HepG2 (cell line): ENCODE measurements at regions not wholly inside any gene's neighbourhood (a gene's known extent, or its start where the extent isn't known, plus 50 kb on each side); places are given as distances from the start of the nearest gene placed in this dataset.

ENCODE experiments used
- ATAC-seq: fragments of 200-7000 bp; cut with Tn5 transposase; 3 replicates; pipeline ENCODE4 v1.9.1; 2020; ENCODE audit warnings: mild to moderate bottlenecking, moderate library complexity
- BruUV-seq: library from RNA; stranded (reverse); fragments of 400-500 nt; replicated peaks from 2 replicates; lab custom pipeline; 2021; lab: Mats Ljungman, UMichigan
- CTCF ChIA-PET: fragments of 300-600 bp; formaldehyde crosslinking; extraction: SDS; loops from one replicate; lab custom pipeline; 2021; ENCODE audit warnings: low total read pairs, inconsistent platforms, low intra/inter-chr PET ratio; lab: Yijun Ruan, JAX
- POLR2A ChIA-PET: fragments of 350-600 bp; sonication (Branson Sonifier 250); formaldehyde crosslinking; loops from one replicate; lab custom pipeline; 2020; ENCODE audit warnings: antibody characterized with exemption, inconsistent platforms; lab: Yijun Ruan, JAX
- DNase-seq: peaks from one replicate; pipeline ENCODE4 v3.0.0-alpha.2; 2015; ENCODE audit warnings: low spot score
- FAIRE-seq: peaks from 3 replicates; lab custom pipeline; 2011; peaks lifted over from hg19 to GRCh38; lab: Jason Lieb, UNC
- H2AFZ ChIP-seq: one replicate; pipeline ENCODE4 v1.6.1; 2011; ENCODE audit warnings: low read length, inconsistent platforms
- H3K27ac ChIP-seq: fragments of 300-600 bp; 3 replicates; pipeline ENCODE4 v1.8.0; 2011; ENCODE audit warnings: mixed run types, mild to moderate bottlenecking, mixed read lengths, low read length, inconsistent platforms; ENCODE audit not compliant: insufficient read depth; ENCODE audit errors: extremely low read length
- H3K27me3 ChIP-seq, 2 experiments: fragments of 200-600 bp in 1 of 2; 2 replicates in 1 of 2; 3 replicates in 1 of 2; pipeline versions ENCODE4 v1.6.0 to v1.8.0; 2011; ENCODE audit warnings: low read length in 2 of 2, mild to moderate bottlenecking in 2 of 2, moderate library complexity in 2 of 2, inconsistent platforms in 1 of 2; ENCODE audit not compliant: insufficient read depth in 2 of 2, control insufficient read depth in 1 of 2
- H3K36me3 ChIP-seq, 2 experiments: fragments of 200-600 bp in 1 of 2; replicated peaks in 1 of 2; 2 replicates in 1 of 2; 3 replicates in 1 of 2; pipeline versions ENCODE4 v1.5.1 to v1.8.0; 2011; ENCODE audit warnings: low read length in 2 of 2, inconsistent platforms in 1 of 2; ENCODE audit not compliant: insufficient read depth in 2 of 2, control insufficient read depth in 1 of 2
- H3K4me1 ChIP-seq: 2 replicates; pipeline ENCODE4 v1.5.1; 2012; ENCODE audit warnings: low read length, inconsistent platforms; ENCODE audit not compliant: insufficient read depth
- H3K4me2 ChIP-seq: 2 replicates; pipeline ENCODE4 v1.6.0; 2011; ENCODE audit warnings: low read depth, low read length, inconsistent platforms
- H3K4me3 ChIP-seq, 3 experiments: fragments of 200-600 bp in 1 of 3; sonication (generic), shearing (Covaris generic) in 1 of 3; replicated peaks in 1 of 3; 2 replicates each; pipeline ENCODE4 v1.5.1; 2011 to 2016; ENCODE audit warnings: low read length in 3 of 3, inconsistent platforms in 2 of 3, low read depth in 2 of 3, mild to moderate bottlenecking in 2 of 3, control low read depth in 1 of 3, mixed read lengths in 1 of 3; ENCODE audit not compliant: insufficient read depth in 1 of 3
- H3K79me2 ChIP-seq: one replicate; pipeline ENCODE4 v1.6.1; 2011; ENCODE audit warnings: low read length, inconsistent platforms; ENCODE audit not compliant: insufficient read depth
- H3K9ac ChIP-seq: 2 replicates; pipeline ENCODE4 v1.6.0; 2011; ENCODE audit warnings: mild to moderate bottlenecking, low read depth, low read length, inconsistent platforms; ENCODE audit not compliant: insufficient read depth
- H3K9me3 ChIP-seq: 2 replicates; pipeline ENCODE4 v1.5.1; 2012; ENCODE audit warnings: mild to moderate bottlenecking, low read length
- H4K20me1 ChIP-seq: 2 replicates; pipeline ENCODE4 v1.6.0; 2011; ENCODE audit warnings: inconsistent platforms, mild to moderate bottlenecking, low read length, moderate library complexity; ENCODE audit not compliant: insufficient read depth
- HHEX ChIP-seq: IDR thresholded peaks from 2 replicates; pipeline ENCODE4 v1.6.1; 2016; ENCODE audit warnings: control low read depth
- KDM3A ChIP-seq: IDR thresholded peaks from 2 replicates; pipeline ENCODE4 v1.6.1; 2018; ENCODE audit warnings: low read depth, missing compliant biosample characterization
- RORA ChIP-seq: sonication (generic); formaldehyde crosslinking; IDR thresholded peaks from 2 replicates; pipeline ENCODE4 v1.5.0; 2020; ENCODE audit warnings: mild to moderate bottlenecking, missing genetic modification reagents, moderate library complexity
- YY1 ChIP-seq: IDR thresholded peaks from 2 replicates; pipeline ENCODE4 v1.6.1; 2011; ENCODE audit warnings: low read length, low read depth, moderate library complexity, mild to moderate bottlenecking; ENCODE audit not compliant: insufficient read depth, insufficient replicate concordance
- ZNF12 ChIP-seq: sonication (generic); formaldehyde crosslinking; IDR thresholded peaks from 2 replicates; pipeline ENCODE4 v1.5.0; 2020; ENCODE audit warnings: missing genetic modification reagents
- ZNF766 ChIP-seq: sonication (generic); formaldehyde crosslinking; IDR thresholded peaks from 2 replicates; pipeline ENCODE4 v1.5.0; 2020; ENCODE audit warnings: missing genetic modification reagents, borderline replicate concordance
- WGBS: methylation state at CpG from one replicate; pipeline ENCODE4 v1.1.6; 2017; ENCODE audit warnings: low lambda C conversion rate; 5-methylcytosine and 5-hydroxymethylcytosine counted together
- in situ Hi-C: cut with HindIII; loops from 2 replicates; pipeline ENCODE4 v1.10.0; 2017; ENCODE audit warnings: low pct_unique_long_range_greater_than_20kb; ENCODE audit not compliant: extremely low pct_ligation_motif_present
- intact Hi-C: fragments of 100-400 bp; cut with micrococcal nuclease; formaldehyde crosslinking; loops from one replicate; pipeline ENCODE4 v1.10.0; 2022; ENCODE audit not compliant: unreplicated experiment
- TF ChIP-seq, protein P1 (sequence below): sonication (generic); formaldehyde crosslinking; IDR thresholded peaks from 2 replicates; pipeline ENCODE4 v1.5.0; 2020; ENCODE audit warnings: mild to moderate bottlenecking, missing genetic modification reagents
- TF ChIP-seq, protein P2 (sequence below): sonication (generic); formaldehyde crosslinking; IDR thresholded peaks from 2 replicates; pipeline ENCODE4 v1.4.0; 2020; ENCODE audit warnings: missing genetic modification reagents, borderline replicate concordance
- TF ChIP-seq, protein P3 (sequence below): sonication (generic); formaldehyde crosslinking; IDR thresholded peaks from 2 replicates; pipeline ENCODE4 v1.8.0; 2022; ENCODE audit warnings: mild to moderate bottlenecking, missing genetic modification reagents
- TF ChIP-seq, protein P4 (sequence below): IDR thresholded peaks from 2 replicates; pipeline ENCODE4 v1.6.1; 2016; ENCODE audit warnings: control low read depth
- TF ChIP-seq, protein P5 (sequence below): sonication (generic); formaldehyde crosslinking; IDR thresholded peaks from 2 replicates; pipeline ENCODE4 v1.8.0; 2022; ENCODE audit warnings: missing genetic modification reagents, mild to moderate bottlenecking, moderate library complexity, borderline replicate concordance
- TF ChIP-seq, protein P6 (sequence below): sonication (generic); formaldehyde crosslinking; IDR thresholded peaks from 2 replicates; pipeline ENCODE4 v1.8.0; 2022; ENCODE audit warnings: mild to moderate bottlenecking, missing genetic modification reagents; ENCODE audit not compliant: insufficient replicate concordance

DNA sequence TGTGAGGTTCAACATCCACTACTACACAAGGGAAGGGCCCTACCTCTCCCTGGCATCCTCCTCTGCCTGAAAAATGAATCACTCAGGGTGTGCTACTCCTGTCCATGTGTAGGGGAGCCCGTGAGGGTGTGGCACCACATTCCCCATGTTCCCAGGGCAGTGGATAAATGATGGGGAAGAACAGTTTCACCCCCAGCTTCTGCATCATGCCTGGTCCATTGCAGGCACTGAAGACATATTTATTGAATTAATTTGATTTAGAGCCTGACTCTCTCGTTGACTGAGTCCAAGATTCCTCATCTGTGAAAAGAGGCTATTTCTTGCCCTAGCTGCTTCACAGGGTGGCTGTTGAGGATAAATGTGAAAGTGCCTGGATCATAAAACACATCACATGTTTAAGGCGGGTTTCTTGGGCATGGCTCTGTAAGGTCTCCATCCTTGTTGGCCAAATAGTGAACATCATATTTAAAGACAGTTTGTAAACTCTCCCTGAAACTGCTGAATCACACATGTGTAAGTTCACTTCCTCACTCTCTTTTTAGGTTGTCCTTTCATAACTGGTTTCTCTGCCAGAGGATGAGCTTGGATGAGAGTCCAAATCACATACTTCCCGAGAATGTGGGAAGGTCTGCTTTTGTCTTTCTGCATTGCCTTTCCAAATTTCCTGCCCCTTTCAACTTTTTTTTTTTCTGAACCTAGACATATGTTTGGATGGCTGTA is 79.7 kb upstream of the FYN start:
- TF ChIP-seq, protein P1, sequence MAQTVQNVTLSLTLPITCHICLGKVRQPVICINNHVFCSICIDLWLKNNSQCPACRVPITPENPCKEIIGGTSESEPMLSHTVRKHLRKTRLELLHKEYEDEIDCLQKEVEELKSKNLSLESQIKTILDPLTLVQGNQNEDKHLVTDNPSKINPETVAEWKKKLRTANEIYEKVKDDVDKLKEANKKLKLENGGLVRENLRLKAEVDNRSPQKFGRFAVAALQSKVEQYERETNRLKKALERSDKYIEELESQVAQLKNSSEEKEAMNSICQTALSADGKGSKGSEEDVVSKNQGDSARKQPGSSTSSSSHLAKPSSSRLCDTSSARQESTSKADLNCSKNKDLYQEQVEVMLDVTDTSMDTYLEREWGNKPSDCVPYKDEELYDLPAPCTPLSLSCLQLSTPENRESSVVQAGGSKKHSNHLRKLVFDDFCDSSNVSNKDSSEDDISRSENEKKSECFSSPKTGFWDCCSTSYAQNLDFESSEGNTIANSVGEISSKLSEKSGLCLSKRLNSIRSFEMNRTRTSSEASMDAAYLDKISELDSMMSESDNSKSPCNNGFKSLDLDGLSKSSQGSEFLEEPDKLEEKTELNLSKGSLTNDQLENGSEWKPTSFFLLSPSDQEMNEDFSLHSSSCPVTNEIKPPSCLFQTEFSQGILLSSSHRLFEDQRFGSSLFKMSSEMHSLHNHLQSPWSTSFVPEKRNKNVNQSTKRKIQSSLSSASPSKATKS (CRISPR knock-in tag): no peak
- TF ChIP-seq YY1: no peak
- TF ChIP-seq, protein P2, sequence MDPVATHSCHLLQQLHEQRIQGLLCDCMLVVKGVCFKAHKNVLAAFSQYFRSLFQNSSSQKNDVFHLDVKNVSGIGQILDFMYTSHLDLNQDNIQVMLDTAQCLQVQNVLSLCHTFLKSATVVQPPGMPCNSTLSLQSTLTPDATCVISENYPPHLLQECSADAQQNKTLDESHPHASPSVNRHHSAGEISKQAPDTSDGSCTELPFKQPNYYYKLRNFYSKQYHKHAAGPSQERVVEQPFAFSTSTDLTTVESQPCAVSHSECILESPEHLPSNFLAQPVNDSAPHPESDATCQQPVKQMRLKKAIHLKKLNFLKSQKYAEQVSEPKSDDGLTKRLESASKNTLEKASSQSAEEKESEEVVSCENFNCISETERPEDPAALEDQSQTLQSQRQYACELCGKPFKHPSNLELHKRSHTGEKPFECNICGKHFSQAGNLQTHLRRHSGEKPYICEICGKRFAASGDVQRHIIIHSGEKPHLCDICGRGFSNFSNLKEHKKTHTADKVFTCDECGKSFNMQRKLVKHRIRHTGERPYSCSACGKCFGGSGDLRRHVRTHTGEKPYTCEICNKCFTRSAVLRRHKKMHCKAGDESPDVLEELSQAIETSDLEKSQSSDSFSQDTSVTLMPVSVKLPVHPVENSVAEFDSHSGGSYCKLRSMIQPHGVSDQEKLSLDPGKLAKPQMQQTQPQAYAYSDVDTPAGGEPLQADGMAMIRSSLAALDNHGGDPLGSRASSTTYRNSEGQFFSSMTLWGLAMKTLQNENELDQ: no peak
- TF ChIP-seq, protein P3, sequence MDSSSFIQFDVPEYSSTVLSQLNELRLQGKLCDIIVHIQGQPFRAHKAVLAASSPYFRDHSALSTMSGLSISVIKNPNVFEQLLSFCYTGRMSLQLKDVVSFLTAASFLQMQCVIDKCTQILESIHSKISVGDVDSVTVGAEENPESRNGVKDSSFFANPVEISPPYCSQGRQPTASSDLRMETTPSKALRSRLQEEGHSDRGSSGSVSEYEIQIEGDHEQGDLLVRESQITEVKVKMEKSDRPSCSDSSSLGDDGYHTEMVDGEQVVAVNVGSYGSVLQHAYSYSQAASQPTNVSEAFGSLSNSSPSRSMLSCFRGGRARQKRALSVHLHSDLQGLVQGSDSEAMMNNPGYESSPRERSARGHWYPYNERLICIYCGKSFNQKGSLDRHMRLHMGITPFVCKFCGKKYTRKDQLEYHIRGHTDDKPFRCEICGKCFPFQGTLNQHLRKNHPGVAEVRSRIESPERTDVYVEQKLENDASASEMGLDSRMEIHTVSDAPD (CRISPR knock-in tag): no peak
- no peak for TF ChIP-seq ZNF12 (CRISPR knock-in tag)
- TF ChIP-seq, protein P4, sequence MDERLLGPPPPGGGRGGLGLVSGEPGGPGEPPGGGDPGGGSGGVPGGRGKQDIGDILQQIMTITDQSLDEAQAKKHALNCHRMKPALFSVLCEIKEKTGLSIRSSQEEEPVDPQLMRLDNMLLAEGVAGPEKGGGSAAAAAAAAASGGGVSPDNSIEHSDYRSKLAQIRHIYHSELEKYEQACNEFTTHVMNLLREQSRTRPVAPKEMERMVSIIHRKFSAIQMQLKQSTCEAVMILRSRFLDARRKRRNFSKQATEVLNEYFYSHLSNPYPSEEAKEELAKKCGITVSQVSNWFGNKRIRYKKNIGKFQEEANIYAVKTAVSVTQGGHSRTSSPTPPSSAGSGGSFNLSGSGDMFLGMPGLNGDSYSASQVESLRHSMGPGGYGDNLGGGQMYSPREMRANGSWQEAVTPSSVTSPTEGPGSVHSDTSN (CRISPR knock-in tag): no peak
- TF ChIP-seq RORA (CRISPR knock-in tag): no peak
- TF ChIP-seq KDM3A (CRISPR knock-in tag): no peak
- TF ChIP-seq, protein P5, sequence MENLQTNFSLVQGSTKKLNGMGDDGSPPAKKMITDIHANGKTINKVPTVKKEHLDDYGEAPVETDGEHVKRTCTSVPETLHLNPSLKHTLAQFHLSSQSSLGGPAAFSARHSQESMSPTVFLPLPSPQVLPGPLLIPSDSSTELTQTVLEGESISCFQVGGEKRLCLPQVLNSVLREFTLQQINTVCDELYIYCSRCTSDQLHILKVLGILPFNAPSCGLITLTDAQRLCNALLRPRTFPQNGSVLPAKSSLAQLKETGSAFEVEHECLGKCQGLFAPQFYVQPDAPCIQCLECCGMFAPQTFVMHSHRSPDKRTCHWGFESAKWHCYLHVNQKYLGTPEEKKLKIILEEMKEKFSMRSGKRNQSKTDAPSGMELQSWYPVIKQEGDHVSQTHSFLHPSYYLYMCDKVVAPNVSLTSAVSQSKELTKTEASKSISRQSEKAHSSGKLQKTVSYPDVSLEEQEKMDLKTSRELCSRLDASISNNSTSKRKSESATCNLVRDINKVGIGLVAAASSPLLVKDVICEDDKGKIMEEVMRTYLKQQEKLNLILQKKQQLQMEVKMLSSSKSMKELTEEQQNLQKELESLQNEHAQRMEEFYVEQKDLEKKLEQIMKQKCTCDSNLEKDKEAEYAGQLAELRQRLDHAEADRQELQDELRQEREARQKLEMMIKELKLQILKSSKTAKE (CRISPR knock-in tag): no peak
- TF ChIP-seq, protein P6, sequence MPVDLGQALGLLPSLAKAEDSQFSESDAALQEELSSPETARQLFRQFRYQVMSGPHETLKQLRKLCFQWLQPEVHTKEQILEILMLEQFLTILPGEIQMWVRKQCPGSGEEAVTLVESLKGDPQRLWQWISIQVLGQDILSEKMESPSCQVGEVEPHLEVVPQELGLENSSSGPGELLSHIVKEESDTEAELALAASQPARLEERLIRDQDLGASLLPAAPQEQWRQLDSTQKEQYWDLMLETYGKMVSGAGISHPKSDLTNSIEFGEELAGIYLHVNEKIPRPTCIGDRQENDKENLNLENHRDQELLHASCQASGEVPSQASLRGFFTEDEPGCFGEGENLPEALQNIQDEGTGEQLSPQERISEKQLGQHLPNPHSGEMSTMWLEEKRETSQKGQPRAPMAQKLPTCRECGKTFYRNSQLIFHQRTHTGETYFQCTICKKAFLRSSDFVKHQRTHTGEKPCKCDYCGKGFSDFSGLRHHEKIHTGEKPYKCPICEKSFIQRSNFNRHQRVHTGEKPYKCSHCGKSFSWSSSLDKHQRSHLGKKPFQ: no peak
- no peak for TF ChIP-seq HHEX (CRISPR knock-in tag)
- TF ChIP-seq ZNF766 (CRISPR knock-in tag): no peak
- Histone ChIP-seq H3K4me1 (no peaks in the 10 kb centered on the region), H2AFZ (no peak overlapping the region), H3K27me3 (peaks cover 3 to 44% of the 10 kb centered on the region in 2 experiments; a peak in 4 of 5 replicates), H3K4me3 (no peak overlapping the region), H3K79me2 (no peaks in the 10 kb centered on the region), H4K20me1 (no peaks in the 10 kb centered on the region), H3K9ac (no peak overlapping the region), H3K36me3 (no peaks in the 10 kb centered on the region), H3K9me3 (no peaks in the 10 kb centered on the region), H3K27ac (no peak overlapping the region), H3K4me2 (no peak overlapping the region)
- BruUV-seq: no TSS peak
- DNase-seq (no peak), ATAC-seq (peak; percentile 39; the same call in 2 of the 3 replicates), FAIRE-seq (no peak)
- in situ Hi-C loops (no loop called here), intact Hi-C loops (no loop called here)
- WGBS: 3% methylated on average over 4 of the region's 4 CpGs
- ChIA-PET CTCF (no interaction called here), POLR2A (no interaction called here)
